ENCODE measurements at regions not wholly inside any gene's neighbourhood (a gene's known extent, or its start where the extent isn't known, plus 50 kb on each side); places are given as distances from the start of the nearest gene placed in this dataset.

GRCh38 chr16:5580296-5580695, 482.7 kb upstream of the EEF2KMT start:
- H3K4me3 ChIP-seq (ENCODE audit: low read depth, low read length) = no peak overlapping the region
- no peak for DNase-seq (ENCODE audit: low read depth)
- no peak for TF ChIP-seq CTCF (conservative IDR thresholded peaks at IDR 0.05; ENCODE audit: low read depth, low read length)

GRCh38 chr16:5578980-5579379, 481.4 kb upstream of the EEF2KMT start:
- no peak for TF ChIP-seq CTCF (conservative IDR thresholded peaks at IDR 0.05; ENCODE audit: low read depth, low read length)
- no peak overlapping the region for H3K4me3 ChIP-seq (ENCODE audit: low read depth, low read length)
- no peak for DNase-seq (ENCODE audit: low read depth)

DNA sequence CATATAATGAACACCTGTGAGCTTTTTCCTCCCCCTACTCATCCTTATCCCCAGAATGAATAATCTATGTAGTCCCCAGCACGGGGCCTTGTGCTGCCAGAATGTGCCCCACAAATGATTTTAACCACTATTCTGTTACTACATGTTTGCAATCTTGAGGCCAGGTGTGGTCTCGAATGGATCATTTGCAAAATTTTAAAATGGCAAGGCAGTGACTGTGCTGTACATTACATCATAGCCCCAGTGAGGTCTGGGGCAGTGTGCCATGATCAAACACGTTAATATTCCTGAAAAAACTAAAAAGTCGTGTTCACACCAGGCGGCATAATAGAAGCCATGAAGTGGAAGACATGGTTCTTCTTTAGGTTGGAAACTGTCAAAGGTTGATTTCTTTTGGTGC, 479.9 kb upstream of the EEF2KMT start:
- H3K4me3 ChIP-seq (ENCODE audit: low read depth, low read length) = no peak overlapping the region
- DNase-seq (ENCODE audit: low read depth) = no peak
- no peak for TF ChIP-seq CTCF (conservative IDR thresholded peaks at IDR 0.05; ENCODE audit: low read depth, low read length)

DNA sequence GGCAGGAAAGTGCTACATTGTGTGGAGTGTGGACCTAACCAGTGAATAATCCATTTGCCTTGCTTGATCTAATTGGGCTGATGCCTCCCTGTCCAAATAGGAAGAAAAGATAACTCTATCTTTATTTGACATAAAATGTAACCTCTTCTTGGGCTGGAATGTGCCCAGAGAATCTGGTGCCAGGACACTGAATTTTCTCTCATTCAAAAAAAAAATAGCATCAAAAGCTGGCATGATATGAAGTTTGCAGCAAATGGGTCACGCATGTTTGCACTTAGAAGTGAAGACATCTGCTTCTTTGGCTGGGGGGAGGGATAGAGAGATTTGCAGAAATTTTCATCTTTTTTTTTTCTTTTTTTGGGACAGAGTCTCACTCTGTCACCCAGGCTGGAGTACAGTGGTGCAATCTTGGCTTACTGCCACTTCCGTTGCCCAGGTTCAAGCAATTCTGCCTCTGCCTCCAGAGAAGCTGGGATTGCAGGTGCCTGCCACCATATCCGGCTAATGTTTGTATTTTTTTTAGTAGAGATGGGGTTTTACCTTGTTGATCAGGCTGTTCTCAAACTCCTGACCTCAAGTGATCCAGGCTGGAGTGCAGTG, 478.2 kb upstream of the EEF2KMT start:
- no peak overlapping the region for H3K4me3 ChIP-seq (ENCODE audit: low read depth, low read length)

GRCh38 chr16:5575121-5575520, 477.5 kb upstream of the EEF2KMT start:
- no peak for TF ChIP-seq CTCF (conservative IDR thresholded peaks at IDR 0.05; ENCODE audit: low read depth, low read length)
- no peak overlapping the region for H3K4me3 ChIP-seq (ENCODE audit: low read depth, low read length)
- DNase-seq (ENCODE audit: low read depth) = no peak

More for the DNA sequence above, 478.2 kb upstream of the EEF2KMT start:
- no peak for TF ChIP-seq CTCF (conservative IDR thresholded peaks at IDR 0.05; ENCODE audit: low read depth, low read length)
- DNase-seq (ENCODE audit: low read depth) = no peak

DNA sequence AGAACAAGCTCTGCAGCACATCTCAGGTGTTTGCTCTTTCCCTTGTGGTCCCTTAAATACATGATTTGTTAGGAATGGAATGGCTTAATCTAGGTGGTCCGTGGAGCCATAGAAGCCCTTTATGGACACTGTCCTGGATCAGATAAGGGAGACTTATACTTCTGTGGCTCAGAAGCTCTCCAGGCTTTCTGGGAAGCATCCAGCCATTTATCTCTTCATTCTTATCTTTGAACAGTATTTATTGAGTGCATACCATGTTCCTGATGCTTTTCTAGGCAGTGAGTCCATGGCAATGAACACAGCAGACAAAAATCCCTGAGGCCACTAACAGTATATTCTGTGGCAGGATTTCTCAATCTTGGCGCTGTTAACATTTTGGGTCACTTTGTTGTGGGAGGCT, 474.5 kb upstream of the EEF2KMT start:
- H3K4me3 ChIP-seq (ENCODE audit: low read depth, low read length) = no peak overlapping the region
- no peak for DNase-seq (ENCODE audit: low read depth)
- TF ChIP-seq CTCF (conservative IDR thresholded peaks at IDR 0.05; ENCODE audit: low read depth, low read length) = no peak

- no peak overlapping the region for H3K4me3 ChIP-seq (ENCODE audit: low read depth, low read length)
- DNase-seq (ENCODE audit: low read depth) = no peak
- no peak for TF ChIP-seq CTCF (conservative IDR thresholded peaks at IDR 0.05; ENCODE audit: low read depth, low read length)
Observed at GRCh38 chr16:5571446-5571845, 473.9 kb upstream of the EEF2KMT start.
